Adrenal gland (tissue), 9 donors: ENCODE measurements at regions not wholly inside any gene's neighbourhood (a gene's known extent, or its start where the extent isn't known, plus 50 kb on each side); places are given as distances from the start of the nearest gene placed in this dataset.

Experiments
- DNase-seq, 7 donors: peaks; one replicate each; pipeline ENCODE4 v3.0.0-alpha.2; 2019 to 2020
- H3K27ac ChIP-seq, 5 donors: fragments of 200-600 bp; sonication (generic) in 4 of 5; 1 replicate in 3 of 5; 2 replicates in 2 of 5; pipeline versions ENCODE4 v1.5.1 to v1.8.0; 2016 to 2020; ENCODE audit warnings: mild to moderate bottlenecking in 1 of 5
- H3K27me3 ChIP-seq: fragments of 200-600 bp; 2 replicates; pipeline ENCODE4 v1.8.0; 2021
- H3K36me3 ChIP-seq, 2 donors: fragments of 200-600 bp; replicated peaks in 1 of 2; 1 replicate in 1 of 2; 2 replicates in 1 of 2; pipeline versions ENCODE4 v1.5.1 to v1.8.0; 2018 to 2022
- H3K4me1 ChIP-seq, 2 donors: fragments of 200-600 bp; replicated peaks in 1 of 2; 1 replicate in 1 of 2; 2 replicates in 1 of 2; pipeline versions ENCODE4 v1.5.1 to v1.8.0; 2018 to 2021
- H3K4me3 ChIP-seq, 4 donors: fragments of 200-600 bp; sonication (generic) in 3 of 4; one replicate each; pipeline ENCODE4 v1.5.1; 2016 to 2018
- H3K9me3 ChIP-seq, 3 donors: fragments of 200-600 bp; sonication (generic) in 1 of 3; replicated peaks in 1 of 3; 1 replicate in 2 of 3; 2 replicates in 1 of 3; pipeline versions ENCODE4 v1.5.1 to v1.8.0; 2016 to 2021
- CTCF ChIP-seq, 6 experiments: fragments of 450-650 bp in 4 of 6; fragments of 200-600 bp in 2 of 6; sonication (generic) in 1 of 6; IDR thresholded peaks; 1 replicate in 5 of 6; 2 replicates in 1 of 6; pipeline versions ENCODE4 v1.5.1 to v1.8.0; 2016 to 2021; ENCODE audit warnings: antibody characterized with exemption in 6 of 6, mild to moderate bottlenecking in 2 of 6, moderate library complexity in 1 of 6
- POLR2A ChIP-seq, 2 donors: fragments of 450-650 bp; IDR thresholded peaks; one replicate each; pipeline ENCODE4 v1.6.1; 2017; ENCODE audit warnings: antibody characterized with exemption in 2 of 2, mild to moderate bottlenecking in 2 of 2, moderate library complexity in 1 of 2
- WGBS, 4 donors: extraction: QIAGEN DNeasy Blood & Tissue Kit in 2 of 4; methylation state at CpG; one replicate each; pipeline versions ENCODE4 v1.1.5 to v1.1.7; 2013 to 2017; 5-methylcytosine and 5-hydroxymethylcytosine counted together
- intact Hi-C, 2 donors: fragments of 100-400 bp; cut with DNase I; formaldehyde crosslinking; loops; one replicate each; pipeline versions ENCODE4 v1.14.1 to v1.15.0; 2022 to 2023
- donor health status: healthy with polysubstance abuse.
- donor health status: Bipolar disorder and iron deficiency.
- donor health status: DM: yes; HTN: yes; CAD: no.
- donor health status: DM: no; HTN: no; CAD: no.
- donor health status: DM: no; HTN: no; CAD: no.

GRCh38 chr13:97120976-97121375 is 101.2 kb upstream of the MBNL2 start:
- no peak for DNase-seq
- WGBS, 4 donors: 85 to 94% (median 91%) methylated on average over 1 of the region's 1 CpG
- no peak overlapping the region for H3K4me3 ChIP-seq
- no peaks in the 10 kb centered on the region for H3K27me3 ChIP-seq
- no peak for TF ChIP-seq POLR2A (IDR thresholded peaks at IDR 0.05)
- TF ChIP-seq CTCF (IDR thresholded peaks at IDR 0.05): no peak
- no peaks in the 10 kb centered on the region for H3K36me3 ChIP-seq
- peaks cover 26 to 51% of the 10 kb centered on the region in 2 donors for H3K4me1 ChIP-seq
- H3K9me3 ChIP-seq: no peaks in the 10 kb centered on the region
- H3K27ac ChIP-seq: no peak overlapping the region
- intact Hi-C loops: no loop called here

GRCh38 chr13:97121894-97122293 is 100.2 kb upstream of the MBNL2 start:
- H3K36me3 ChIP-seq: no peaks in the 10 kb centered on the region
- H3K4me3 ChIP-seq: no peak overlapping the region
- intact Hi-C loops: no loop called here
- DNase-seq: no peak
- no peaks in the 10 kb centered on the region for H3K9me3 ChIP-seq
- no peak overlapping the region for H3K27ac ChIP-seq
- H3K4me1 ChIP-seq: peaks cover 21 to 46% of the 10 kb centered on the region in 2 donors
- no peak for TF ChIP-seq CTCF (IDR thresholded peaks at IDR 0.05)
- TF ChIP-seq POLR2A (IDR thresholded peaks at IDR 0.05): no peak
- H3K27me3 ChIP-seq: no peaks in the 10 kb centered on the region

- Histone ChIP-seq H3K27ac (peak overlapping the region in 2 of 5 donors; percentile 11 to 15), H3K9me3 (no peaks in the 10 kb centered on the region), H3K4me1 (peaks cover 15 to 40% of the 10 kb centered on the region in 2 donors), H3K27me3 (no peaks in the 10 kb centered on the region), H3K4me3 (no peak overlapping the region), H3K36me3 (no peaks in the 10 kb centered on the region)
- intact Hi-C loops: no loop called here
- DNase-seq: no peak
- 41 to 47% (median 44%) methylated on average over 4 of the region's 4 CpGs for WGBS, 4 donors
- TF ChIP-seq POLR2A (IDR thresholded peaks at IDR 0.05) (no peak), CTCF (IDR thresholded peaks at IDR 0.05) (no peak)
These were observed 99.6 kb upstream of the MBNL2 start for GRCh38 chr13:97122381-97122996.

GRCh38 chr13:97124206-97124605 is 97.9 kb upstream of the MBNL2 start:
- no peak overlapping the region for H3K4me3 ChIP-seq
- no peaks in the 10 kb centered on the region for H3K27me3 ChIP-seq
- H3K27ac ChIP-seq: peak overlapping the region in 1 of 5 donors; percentile 12
- H3K4me1 ChIP-seq: peaks cover 16 to 37% of the 10 kb centered on the region in 2 donors
- H3K36me3 ChIP-seq: no peaks in the 10 kb centered on the region
- DNase-seq: no peak
- WGBS, 4 donors: 82 to 94% (median 89%) methylated on average over 4 of the region's 4 CpGs
- intact Hi-C loops: no loop called here
- TF ChIP-seq CTCF (IDR thresholded peaks at IDR 0.05) (no peak), POLR2A (IDR thresholded peaks at IDR 0.05) (no peak)
- no peaks in the 10 kb centered on the region for H3K9me3 ChIP-seq
